Epithelial cell of prostate (primary cell): ENCODE measurements at regions not wholly inside any gene's neighbourhood (a gene's known extent, or its start where the extent isn't known, plus 50 kb on each side); places are given as distances from the start of the nearest gene placed in this dataset.

Experiments
- DNase-seq: peaks from one replicate; pipeline ENCODE4 v3.0.0-alpha.2; 2011; ENCODE audit warnings: low read depth, low spot score
- H3K27ac ChIP-seq: fragments of 450-650 bp; 2 replicates; pipeline ENCODE4 v1.5.1; 2017; ENCODE audit warnings: mild to moderate bottlenecking

DNA sequence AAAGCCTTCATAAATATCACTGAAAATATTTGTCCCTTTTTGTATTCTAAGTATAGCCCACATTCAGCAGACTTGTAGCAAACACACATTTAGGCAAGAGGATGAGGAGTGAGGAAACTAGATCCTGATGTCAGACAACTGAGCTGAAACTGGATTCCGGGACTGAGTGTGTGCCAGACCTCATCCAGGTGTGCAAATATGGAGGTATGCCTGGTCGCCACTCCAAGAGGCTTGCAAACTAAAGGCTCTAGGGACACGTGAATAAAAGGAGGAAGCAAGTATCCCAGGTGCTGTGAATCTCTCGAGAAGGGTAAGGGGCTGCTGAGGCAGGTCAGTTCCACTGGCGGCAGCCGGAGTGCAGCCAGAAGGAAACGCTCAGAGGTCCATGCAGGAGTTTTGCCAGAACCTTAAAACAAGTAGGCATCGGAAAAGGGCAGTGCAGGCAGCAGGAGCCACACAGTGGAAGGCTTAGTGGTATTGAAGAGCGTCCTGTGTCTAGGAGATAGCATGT lies 77.4 kb upstream of the ALDH1B1 start:
- H3K27ac ChIP-seq: no peak overlapping the region
- DNase-seq: no peak

DNA sequence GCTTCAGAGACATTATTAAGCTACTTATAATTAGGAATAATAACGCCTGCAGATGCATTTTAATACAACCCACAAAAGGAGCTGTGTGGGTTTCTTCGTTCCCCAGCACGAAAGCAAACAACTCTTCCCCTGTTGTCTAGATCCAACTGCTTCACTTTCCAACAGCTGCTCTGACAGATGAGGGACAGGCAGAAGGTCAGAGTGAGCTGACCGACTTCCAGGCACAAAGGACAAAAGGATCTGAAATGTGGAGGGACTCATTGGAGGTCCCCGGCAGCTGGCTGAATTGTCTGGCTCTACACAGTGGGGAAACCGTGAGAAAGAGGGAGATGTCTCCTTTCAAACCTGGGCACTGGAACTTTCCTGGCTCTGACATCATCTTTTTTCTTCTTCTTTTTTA lies 79.1 kb upstream of the ALDH1B1 start:
- no peak overlapping the region for H3K27ac ChIP-seq
- DNase-seq: no peak

DNA sequence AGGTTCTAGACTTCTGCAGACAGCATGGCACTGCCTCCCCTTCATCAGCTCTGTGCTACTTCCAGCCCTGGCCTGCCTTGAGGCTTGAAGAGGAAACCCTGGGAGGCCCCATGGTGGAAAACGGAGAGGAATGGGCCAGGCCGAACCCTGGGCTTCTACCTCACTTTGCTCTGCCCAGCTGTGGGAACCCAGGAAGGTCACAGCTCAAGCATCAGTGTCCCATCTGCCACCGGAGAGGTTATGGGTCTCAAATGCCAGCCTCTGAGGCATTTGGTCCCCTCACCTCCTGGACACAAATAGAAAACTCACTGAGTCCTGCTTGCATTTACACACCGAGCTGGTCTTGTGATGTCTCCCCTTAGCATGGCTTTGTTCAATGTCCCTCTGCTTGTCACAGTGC lies 80.1 kb upstream of the ALDH1B1 start:
- DNase-seq: no peak

DNA sequence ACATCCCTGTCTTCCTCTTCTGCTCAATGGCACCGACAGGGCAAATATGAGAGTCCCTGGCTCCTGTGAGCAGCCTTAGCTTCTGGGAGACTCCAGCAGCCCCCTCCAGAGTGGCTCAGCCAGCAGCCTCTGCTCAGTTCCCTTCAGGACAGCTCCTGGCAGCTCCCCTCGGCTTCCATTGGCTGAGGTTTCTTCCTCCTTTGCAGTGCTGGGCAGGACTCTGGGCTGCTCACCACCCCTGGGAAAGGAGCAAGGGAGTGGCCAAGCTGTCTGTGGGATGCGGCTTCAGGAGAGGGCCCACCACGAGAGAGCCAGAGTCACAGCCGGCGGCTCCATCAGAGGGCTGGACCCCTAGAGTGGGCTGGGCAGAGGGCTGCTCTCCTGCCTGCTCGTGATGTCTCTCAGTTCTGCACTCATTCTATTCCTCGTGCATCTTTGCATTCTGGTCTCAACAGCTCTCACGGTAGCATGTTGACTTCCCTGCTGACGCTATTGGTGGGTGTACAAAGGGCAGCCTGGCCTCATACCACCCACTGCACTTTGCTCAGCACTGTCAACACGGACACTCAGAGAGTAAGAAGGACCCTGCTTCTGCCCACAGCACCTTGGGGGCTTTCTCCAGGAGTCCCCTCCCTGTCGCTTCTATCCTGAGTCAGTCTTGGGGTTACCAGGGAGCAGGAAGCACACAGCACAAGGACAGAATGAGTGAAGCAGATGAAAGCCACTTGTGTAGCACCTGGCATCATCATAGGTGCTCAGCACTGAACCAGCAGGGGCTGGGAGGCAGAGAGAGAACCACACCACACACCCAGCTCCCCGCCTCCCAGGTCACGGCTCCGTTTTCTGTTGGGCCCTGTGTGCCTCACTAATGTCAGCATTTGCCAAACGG lies 80.9 kb upstream of the ALDH1B1 start:
- no peak for DNase-seq
- H3K27ac ChIP-seq: no peak overlapping the region

More for the DNA sequence above, 80.1 kb upstream of the ALDH1B1 start:
- no peak overlapping the region for H3K27ac ChIP-seq

DNA sequence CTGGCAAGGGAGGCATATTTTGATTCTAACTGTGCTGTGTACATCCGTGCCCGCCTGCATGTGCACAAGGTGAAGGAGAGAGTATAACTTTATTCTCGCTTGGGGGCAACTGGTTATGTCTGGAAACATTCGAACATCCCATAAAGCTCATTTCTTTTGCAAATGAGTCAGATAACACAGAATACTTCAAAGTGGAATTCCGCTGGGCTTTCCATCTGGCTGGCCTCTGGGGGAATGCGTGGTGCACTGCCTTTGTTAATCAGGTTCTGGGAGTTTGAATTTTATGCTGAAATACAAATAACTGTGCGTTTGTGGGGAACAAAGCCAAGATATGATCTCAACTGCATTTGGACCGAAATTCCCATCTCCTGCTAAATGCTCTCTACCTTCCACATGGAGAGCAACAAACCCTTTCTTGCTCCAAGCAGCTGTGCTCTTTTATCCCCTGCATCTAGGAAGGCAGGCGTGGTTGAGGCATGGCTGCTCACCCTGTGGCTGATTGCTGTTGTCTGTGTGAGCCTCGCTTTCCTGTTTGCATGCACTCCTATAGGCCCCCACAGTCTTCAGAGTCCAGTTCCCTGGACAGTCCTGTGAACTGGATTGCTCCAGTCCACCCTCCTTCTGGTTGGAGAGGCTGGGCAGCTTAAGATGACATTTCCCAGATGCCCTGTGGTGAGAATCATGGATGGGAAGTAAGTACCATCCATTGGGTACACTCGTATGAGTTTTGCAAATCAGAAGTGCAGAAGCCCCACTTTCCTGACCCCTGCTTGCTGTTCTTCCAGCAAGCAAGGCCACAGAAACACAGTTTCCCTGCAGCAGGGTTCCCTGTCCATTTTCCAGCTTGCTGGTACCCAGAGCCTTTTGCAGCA lies 82.9 kb upstream of the ALDH1B1 start:
- no peak for DNase-seq
- H3K27ac ChIP-seq: no peak overlapping the region

DNA sequence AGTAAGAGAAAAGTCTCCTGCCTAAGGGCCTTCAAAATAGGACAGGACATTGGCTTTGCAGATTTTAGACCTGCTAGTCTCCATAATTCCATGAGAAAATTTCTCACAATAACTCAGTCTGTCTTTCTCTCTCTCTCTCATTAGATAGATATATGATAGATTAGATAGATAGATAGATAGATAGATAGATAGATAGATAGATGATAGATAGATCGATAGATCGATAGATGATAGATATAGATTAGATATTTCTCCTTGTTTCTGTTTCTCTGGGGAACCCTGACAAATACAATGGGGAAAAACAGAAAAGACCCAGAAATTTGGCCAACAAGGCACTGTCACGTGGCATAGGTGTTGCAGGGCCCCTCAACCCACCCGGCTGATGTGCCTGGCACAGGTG lies 84.4 kb upstream of the ALDH1B1 start:
- no peak overlapping the region for H3K27ac ChIP-seq
- no peak for DNase-seq

DNA sequence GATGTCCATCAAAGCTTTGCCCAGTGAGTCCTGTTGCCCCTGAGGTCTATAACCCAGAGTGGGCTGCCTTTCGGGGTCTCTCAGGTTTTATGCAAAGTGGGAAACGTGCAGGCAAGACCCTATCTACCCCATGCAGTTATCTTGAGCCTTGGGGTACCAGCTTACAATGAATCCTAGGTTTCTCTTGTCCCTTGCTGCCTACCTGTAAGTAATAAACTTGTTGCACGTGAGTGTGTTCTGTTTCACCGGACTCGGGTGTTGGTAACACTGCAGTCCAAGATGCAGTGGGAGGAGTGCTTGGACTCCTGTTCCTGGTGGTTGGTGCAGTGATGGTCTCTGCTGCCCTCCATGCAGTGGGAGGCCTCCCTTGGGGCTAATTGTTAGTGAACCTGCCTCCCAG lies 85.6 kb upstream of the ALDH1B1 start:
- no peak overlapping the region for H3K27ac ChIP-seq
- no peak for DNase-seq

DNA sequence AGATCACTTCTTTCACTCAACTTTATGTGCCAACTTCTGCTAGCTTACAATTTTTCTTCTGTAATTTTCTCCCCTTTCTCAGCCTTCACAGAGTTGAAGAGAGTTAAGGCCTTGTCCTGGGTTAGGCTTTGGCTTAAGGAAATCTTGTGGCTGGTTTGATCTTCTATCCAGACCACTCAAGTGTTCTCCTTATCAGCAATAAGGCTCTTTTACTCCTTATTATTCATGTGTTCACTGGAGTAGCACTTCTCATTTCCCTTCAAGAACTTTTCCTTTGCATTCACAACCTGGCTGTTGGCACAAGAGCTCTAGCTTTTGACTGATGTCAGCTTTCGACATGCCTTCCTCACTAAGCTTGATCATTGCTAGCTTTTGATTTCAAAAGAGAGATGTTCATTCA lies 86.9 kb upstream of the ALDH1B1 start:
- H3K27ac ChIP-seq: no peak overlapping the region
- no peak for DNase-seq

DNA sequence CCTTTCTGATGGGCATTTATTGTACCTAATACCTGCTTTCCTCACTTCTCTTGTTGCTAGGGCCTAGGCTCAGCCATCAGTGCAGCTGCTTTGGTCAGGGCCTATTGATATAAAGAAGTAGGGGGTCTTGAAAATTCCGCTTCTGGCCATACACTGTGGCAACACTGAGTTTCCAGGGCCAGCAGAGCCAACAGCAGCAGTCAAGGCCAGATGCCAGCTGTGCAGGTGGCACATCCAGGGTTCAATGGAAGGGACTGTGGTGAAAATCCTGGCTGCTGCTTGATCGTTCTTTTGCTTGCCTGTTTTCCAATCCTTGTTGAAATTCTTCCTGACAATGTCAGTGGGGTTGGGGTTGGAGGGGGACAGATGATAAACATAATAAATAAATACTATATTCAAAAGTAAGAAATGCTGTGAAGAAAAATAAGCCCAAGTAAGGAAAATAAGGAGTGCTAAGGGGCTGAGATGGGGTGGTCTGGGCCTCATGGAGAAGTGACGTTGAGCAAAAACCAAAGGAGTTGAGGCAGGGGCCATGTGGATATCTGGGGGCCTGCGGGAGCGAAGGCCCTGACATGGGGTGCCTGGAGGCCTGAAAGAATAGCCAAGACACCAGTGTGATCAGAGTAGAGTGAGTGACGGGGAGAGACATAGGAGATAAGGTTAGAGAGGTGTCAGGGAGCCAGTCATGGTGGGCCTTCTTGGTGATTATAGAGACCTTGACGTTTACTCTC lies 91.0 kb upstream of the ALDH1B1 start:
- no peak for DNase-seq
- H3K27ac ChIP-seq: no peak overlapping the region

DNA sequence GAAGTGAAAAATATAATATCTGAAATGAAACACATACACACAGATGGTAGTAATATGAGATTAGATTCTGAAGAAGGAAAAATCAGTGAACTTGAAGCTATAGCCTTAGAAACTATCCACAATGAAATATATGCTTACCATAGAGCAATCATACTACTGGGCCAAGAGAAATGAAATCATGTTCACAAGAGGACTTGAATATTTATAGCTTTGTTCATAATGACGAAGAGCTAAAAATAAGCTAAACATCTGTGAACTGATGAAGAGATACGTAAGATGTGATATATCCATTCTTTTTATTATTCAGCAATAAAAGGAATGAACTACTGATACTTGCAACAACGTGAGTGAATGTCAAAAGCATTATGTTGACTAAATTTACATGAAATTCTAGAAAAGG lies 92.6 kb upstream of the ALDH1B1 start:
- H3K27ac ChIP-seq: no peak overlapping the region
- no peak for DNase-seq

DNA sequence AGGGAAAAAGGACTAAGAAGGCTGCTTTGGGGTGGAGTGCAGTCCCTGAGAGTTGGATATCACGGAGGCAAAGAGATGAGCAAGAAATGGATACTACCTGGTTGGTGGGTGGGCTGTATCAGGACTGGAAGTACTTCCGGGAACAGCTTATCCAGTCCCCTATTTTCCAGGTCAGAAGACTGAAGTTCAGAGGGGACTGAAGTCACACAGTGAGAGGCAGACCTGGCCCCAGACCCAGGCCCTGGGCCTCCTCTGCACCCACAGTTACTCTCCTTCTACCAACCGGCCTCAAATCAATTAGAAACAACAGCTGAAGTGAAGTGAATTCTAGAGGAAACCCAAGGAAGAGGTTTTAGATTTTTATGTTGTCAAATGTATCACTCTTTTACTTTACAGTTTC lies 93.6 kb upstream of the ALDH1B1 start:
- no peak for DNase-seq
- H3K27ac ChIP-seq: no peak overlapping the region

DNA sequence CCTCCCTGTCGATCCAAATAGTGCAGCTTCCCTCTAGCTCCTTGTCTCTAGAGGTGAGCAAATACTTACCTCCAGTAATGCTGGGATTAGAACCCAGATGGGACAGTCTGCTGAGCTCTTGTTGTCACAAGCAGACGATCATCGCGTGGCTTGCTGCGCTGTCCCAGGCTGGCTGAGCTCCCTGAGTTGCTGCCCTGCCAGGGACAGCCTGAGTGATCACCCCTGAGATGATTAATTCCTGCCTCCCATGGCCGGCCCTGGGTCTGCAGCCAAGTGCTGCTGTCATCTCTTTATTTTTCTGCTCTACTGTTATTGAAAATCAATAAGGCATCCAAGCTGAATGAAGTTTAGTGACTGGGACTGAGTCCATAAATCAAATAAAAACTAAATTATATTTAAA lies 94.0 kb upstream of the ALDH1B1 start:
- no peak for DNase-seq

DNA sequence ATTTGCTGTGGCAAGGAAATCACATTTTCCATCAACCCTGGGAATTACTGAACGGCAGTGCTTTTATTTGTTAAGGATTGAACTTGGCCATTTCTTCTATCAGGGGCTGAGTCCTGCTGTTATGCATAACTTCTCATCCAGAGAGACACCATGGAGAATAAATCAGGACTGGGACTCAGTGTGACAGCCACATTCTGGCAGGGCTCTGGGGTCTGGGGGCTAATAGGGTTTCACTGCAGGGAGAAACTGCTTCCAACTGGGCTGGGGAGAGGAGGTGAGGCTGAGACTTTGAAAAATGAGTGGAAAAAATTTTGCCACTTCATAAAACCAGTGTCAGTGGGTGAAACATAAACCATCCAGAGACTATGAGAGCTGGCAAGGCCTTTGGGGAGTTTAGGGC lies 95.7 kb upstream of the ALDH1B1 start:
- no peak for DNase-seq
- no peak overlapping the region for H3K27ac ChIP-seq

More for the DNA sequence above, 94.0 kb upstream of the ALDH1B1 start:
- no peak overlapping the region for H3K27ac ChIP-seq

DNA sequence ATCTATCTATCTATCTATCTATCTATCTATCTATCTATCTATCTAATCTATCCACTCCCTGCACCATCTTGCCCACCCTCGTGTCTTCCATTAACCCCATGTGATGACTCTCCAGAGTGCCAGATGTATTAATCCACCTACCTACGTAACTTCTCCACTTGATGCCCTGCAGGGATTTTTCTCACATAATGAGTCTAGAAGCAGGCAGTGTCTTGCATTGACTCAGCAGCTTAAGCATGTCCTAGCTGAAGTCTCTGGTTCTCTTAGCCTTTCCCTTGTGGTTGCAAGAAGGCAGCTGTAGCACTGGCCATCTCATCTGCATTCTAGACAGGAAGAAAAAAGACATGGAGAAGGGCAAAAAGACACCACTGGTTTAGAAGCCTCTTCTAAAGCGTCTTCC lies 96.7 kb upstream of the ALDH1B1 start:
- H3K27ac ChIP-seq: no peak overlapping the region
- peak; percentile 12 for DNase-seq

DNA sequence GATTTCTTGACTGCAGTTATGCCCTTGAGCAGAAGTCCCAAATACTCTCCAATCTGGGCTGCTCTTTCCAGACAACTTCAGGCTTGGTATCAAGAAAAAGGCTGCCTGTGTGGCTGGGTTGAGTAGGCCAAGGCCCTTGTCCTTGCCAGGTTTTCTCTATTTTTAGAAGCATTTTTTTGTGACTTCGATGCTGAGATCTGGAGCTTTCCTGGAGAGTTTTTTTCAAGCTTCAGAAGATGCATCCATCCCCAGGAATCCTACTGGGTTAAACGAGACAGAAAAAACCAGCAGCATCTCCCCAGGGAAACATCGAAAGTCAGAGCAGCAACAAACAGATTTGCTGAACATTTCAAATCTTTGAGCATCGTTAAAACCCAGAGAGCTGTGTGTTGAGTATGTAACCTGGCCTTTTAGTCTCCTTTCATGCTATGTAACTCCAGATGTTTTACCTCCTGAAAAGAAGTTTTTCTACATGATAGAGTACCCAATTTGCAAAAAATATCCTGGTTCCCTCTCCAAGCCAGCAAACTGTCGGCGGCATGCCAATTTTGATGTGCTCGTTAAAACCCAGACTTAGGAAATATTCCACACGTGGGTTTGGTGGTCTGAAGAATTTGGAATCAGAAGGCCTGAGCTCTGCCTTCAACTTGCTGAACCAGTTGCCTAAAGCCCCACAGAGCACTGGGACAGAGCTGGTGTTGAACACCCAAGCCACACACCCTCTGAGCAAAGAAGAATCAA lies 98.1 kb upstream of the ALDH1B1 start:
- no peak overlapping the region for H3K27ac ChIP-seq
- DNase-seq: no peak

DNA sequence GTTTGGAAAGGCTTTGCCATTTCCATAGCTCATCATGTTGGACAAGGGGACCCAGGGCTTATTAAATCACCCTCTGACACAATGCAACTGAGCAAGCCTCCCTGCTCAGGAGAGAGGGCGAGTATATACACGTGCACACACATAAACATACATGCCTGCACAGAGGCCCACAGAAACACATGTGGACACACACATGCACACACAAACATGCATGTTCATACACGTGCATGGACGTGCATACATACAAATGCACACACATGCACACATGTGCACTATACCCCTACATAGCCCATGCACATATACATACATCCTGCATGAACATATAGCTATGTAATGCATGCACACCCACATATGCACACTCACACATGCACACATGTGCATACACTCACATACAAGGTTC lies 99.5 kb upstream of the ALDH1B1 start:
- no peak overlapping the region for H3K27ac ChIP-seq
- DNase-seq: no peak

DNA sequence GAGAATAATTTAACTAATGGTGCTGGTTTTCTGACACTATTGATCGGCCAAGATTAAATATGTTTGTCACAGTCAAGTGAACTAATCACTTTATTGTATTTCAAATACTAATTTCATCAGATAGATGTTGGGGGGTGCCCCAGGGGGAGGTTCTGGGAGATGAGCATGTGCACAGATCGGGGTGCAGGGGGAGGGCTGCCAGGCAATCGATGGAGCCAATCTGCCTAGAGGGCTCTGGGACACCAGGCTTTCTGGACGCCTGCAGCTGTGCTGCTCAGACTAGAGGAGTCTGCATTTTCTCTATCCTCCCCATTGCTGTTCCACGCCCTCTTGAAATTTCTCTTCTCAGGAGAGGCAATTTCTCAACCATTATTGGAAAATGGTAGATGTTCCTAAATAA lies 100.0 kb upstream of the ALDH1B1 start:
- no peak for DNase-seq
- H3K27ac ChIP-seq: no peak overlapping the region

DNA sequence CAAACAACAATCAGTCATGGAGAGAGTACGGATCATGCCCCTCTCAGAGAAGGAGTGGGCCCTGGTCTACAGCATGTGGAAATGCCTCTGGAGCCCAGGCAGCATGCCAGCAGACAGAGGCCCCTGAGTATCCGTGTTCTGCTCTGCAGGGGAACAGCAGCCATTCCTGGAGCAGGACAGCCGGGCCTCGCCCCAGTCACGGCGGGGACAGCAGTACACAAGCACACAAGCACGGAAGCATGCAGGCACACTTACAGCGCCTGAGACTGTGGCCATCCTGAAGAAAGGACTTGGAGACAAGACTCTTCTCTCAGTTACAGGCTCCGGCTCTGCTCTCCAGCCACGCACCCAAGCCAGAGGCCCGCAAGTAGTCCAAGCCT lies 102.6 kb upstream of the ALDH1B1 start:
- H3K27ac ChIP-seq: no peak overlapping the region
- DNase-seq: no peak

DNA sequence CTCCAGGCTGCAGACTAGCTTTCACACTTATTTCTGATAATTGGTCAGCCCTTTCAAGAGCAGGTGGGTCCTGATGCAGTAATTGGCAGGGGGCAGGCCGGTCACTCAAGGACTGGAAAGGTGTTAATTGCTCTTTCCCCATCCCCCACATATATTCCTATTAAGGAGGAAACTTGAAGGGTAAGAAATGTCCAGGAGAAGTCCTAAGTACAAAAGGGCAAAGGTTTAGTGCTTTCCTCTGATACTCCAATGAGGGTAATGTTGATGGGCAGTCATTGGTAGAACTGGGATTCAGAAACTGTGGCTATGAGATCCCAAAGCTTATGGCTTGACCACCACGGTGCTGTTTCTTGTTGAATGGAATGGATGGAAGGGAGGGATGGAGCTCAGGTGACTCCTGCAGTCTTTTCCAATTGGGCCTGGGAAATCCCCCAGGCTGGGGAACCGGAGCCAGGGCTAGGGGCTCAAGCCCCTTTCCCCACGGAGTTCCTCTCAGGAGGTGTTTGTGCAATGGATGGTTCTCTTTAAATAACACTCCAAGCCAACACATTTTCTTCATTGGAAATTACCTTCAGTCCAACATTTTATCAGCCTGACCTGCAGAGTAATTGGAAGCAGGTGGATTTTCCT lies 103.2 kb upstream of the ALDH1B1 start:
- DNase-seq: no peak
- H3K27ac ChIP-seq: no peak overlapping the region
